CMK (cell line): ENCODE measurements at regions not wholly inside any gene's neighbourhood (a gene's known extent, or its start where the extent isn't known, plus 50 kb on each side); places are given as distances from the start of the nearest gene placed in this dataset.
"Not testable (repeated sequence)": the region's sequence is repeated elsewhere in the genome, so short reads cannot be mapped to it uniquely, and the experiment has no call there.

Experiments used
- DNase-seq: peaks from one replicate; pipeline ENCODE4 v3.0.0-alpha.2; 2010; ENCODE audit warnings: low read depth

DNA sequence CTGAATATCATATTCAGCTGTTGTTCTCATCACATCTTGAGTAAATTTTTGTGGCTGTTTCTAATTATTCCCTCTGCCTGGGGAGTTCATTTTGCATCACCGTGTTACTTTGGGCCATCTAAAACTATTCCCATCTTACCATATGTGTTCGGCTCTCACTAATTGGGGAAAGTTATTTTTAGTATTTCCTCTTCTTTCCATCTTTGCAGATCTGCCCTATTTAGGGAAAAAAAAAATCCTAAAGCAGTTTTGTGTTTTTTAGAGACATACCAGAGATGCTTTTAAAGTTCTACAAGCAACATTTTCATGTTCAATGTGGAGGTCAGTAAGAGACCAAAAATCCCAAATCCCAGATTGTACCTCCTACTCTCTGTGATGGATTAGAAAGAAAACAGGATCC is 111.3 kb upstream of the NDUFV2 start:
- no peak for DNase-seq

GRCh38 chr18:8992500-8992899 is 110.0 kb upstream of the NDUFV2 start:
- DNase-seq, result not testable (repeated sequence)

GRCh38 chr18:8994603-8995002 is 107.9 kb upstream of the NDUFV2 start:
- DNase-seq, result no peak

DNA sequence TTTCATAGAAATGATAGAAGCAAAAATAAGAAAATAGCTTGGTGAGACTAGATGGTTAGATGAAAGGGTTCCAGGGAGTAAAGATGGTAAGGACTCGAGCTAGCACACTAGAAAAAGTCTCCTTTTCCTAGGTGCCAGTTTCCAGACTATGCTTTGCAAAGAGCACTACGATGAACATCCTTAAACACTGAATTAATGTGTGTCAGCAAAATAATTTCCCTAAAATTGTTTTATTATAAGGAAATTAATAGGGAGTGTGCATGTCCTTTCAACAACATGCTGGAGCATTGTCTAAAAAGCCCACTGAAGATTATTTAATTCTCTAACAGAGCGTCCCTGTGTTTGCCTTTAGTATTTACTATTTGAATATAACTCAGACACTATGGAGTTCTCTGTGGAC is 107.4 kb upstream of the NDUFV2 start:
- no peak for DNase-seq

- no peak for DNase-seq
These were observed 105.6 kb upstream of the NDUFV2 start for GRCh38 chr18:8996771-8997432.

GRCh38 chr18:8997634-8998033 is 104.9 kb upstream of the NDUFV2 start:
- no peak for DNase-seq

GRCh38 chr18:8998481-8999217 is 103.8 kb upstream of the NDUFV2 start:
- no peak for DNase-seq

- DNase-seq, result no peak
These were observed 102.6 kb upstream of the NDUFV2 start for GRCh38 chr18:8999872-9000271.

DNA sequence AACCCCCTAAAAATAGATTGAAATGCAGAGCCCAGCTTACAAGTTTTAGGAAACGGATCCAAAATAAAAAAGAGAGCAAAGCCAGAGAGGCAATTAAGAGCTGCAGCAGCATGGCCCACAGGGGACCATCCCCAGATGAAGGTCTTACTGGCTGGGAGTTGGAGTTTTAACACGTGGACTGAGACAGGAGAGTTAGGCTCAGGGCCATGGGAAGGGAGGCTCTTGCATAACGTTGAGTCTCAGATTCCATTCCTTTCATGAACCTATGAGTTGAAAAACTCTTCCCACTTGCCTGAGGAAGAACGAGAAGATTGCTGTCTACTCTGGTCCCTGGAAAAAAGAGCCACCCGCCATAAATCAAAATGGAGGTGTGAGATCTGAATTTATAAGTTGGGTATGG is 101.8 kb upstream of the NDUFV2 start:
- DNase-seq, result no peak

GRCh38 chr18:9001209-9001608 is 101.3 kb upstream of the NDUFV2 start:
- no peak for DNase-seq

DNA sequence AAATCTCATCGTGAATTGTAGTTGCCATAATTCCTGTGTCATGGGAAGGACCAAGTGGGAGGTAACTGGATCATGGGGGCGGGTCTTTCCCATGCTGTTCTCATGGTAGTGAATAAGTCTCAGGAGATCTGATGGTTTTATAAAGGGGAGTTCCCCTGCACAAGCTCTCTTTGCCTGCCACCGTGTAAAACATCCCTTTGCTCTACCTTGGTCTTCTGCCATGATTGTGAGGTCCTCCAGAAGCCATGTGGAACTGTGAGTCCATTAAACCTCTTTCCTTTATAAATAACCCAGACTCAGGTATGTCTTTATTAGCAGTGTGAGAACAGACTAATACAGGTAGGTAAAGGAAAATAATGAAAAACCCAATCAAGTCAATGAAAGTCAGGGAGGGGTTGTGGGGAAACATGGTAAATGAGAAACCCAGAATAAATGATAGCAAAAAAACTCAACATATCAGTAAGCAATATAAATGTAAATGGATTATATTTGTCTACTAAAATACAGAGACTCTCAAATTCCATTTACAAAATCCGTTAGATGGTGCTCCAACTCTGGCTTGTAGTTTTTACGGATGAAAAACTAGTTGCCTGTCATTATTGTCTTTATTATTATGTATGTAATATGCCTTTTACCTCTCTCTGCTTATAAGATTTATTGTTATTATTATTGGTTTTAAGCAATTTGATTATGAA is 98.9 kb upstream of the NDUFV2 start:
- no peak for DNase-seq

GRCh38 chr18:9004308-9004707 is 98.2 kb upstream of the NDUFV2 start:
- DNase-seq, result not testable (repeated sequence)

DNA sequence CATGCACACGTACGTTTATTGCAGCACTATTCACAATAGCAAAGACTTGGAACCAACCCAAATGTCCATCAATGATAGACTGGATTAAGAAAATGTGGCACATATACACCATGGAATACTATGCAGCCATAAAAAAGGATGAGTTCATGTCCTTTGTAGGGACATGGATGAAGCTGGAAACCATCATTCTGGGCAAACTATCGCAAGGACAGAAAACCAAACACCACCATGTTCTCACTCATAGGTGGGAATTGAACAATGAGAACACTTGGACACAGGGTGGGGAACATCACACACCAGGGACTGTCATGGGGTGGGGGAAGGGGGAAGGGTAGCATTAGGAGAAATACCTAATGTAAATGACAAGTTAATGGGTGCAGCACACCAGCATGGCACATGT is 94.8 kb upstream of the NDUFV2 start:
- not testable (repeated sequence) for DNase-seq

DNA sequence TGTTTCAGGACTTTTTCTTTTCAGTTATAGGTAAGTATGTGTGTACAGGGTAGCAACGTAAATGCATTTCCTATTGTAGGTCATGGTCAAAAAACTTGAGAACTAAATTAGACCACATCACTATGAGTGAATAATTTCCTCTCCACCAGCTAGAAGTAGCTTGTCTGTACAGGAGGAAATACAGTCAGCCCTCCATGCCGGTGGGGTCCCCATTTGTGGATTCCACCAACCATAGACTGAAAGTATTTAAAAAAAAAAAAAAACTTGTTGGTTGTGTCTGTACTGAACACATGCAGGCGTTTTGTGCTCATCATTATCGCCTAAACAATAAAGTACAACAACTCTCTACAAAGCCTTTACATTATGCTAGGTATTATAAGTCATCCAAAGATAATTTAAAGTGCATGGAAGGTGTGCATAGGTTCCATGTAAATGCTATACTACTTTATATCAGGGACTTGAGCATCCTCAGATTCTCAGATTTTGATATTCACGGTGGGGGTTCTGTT is 94.2 kb upstream of the NDUFV2 start:
- no peak for DNase-seq

- DNase-seq, result peak; percentile 56
These were observed 93.5 kb upstream of the NDUFV2 start for GRCh38 chr18:9008709-9009635.

- DNase-seq, result no peak
These were observed 92.6 kb upstream of the NDUFV2 start for GRCh38 chr18:9009703-9010488.

GRCh38 chr18:9011431-9011830 is 91.1 kb upstream of the NDUFV2 start:
- DNase-seq, result no peak

DNA sequence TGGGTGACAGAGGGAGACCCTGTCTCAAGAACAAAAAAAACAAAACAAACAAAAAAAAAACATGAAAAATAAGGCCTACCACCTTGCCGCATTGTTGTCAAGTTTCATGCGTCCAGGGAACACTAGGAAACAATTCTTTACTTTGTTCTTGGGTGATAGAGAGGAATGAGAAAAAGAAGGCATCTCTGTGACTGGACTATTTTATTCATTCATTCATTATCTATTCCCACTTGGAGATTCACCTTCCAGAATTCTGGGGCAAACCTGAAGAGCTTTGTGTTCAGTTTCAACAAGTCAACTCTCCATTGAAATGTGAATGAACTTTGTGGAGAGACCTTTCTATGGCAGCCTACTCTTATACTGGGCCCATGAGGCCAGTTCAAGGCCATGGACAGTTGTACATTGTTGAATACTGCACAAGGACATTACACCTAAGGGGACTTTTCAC is 88.5 kb upstream of the NDUFV2 start:
- no peak for DNase-seq

GRCh38 chr18:9015689-9016088 is 86.8 kb upstream of the NDUFV2 start:
- no peak for DNase-seq

DNA sequence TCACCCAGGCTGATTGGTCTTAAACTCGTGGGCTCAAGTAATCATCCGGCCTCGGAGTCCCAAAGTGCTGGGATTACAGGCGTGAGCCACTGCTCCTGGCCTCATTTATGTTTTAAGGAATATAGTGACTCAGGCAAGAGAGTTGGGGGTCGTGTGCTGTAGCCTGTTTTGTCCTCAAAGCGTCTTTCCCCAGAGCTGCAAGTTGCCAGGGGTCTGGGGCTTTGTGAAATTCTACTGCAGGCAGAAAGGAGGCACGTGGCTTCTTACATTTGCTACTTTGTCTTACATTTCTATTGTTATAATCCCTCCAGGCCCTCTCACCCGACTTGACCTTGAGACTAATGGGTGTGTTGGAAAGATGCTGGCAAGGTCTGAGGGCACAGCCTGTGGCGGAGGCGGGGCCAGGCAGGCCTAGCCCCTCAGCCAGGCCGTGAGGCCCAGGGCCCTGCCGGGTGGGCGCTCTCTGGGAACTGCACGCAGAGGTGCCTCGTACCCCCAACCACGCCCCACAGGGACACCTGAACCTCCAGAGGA is 85.8 kb upstream of the NDUFV2 start:
- no peak for DNase-seq
